ENCODE measurements at regions not wholly inside any gene's neighbourhood (a gene's known extent, or its start where the extent isn't known, plus 50 kb on each side); places are given as distances from the start of the nearest gene placed in this dataset.

GRCh38 chr11:103824116-103824515 is 212.3 kb upstream of the DDI1 start:
- no peak for TF ChIP-seq POLR2AphosphoS5 (IDR thresholded peaks at IDR 0.05; ENCODE audit: low read depth, low read length)
- TF ChIP-seq POLR2A (IDR thresholded peaks at IDR 0.05; ENCODE audit: low read depth, low read length) = no peak
- no peak for TF ChIP-seq TAF1 (IDR thresholded peaks at IDR 0.05; ENCODE audit: borderline replicate concordance, low read depth, low read length)

Measured in GM12892 (cell line).